H1 (cell line): ENCODE measurements at regions not wholly inside any gene's neighbourhood (a gene's known extent, or its start where the extent isn't known, plus 50 kb on each side); places are given as distances from the start of the nearest gene placed in this dataset.

Experiments
- CTCF ChIP-seq, 3 experiments: IDR thresholded peaks; 1 replicate in 2 of 3; 2 replicates in 1 of 3; pipeline versions ENCODE4 v1.5.1 to v1.6.1; 2011; ENCODE audit warnings: low read length in 3 of 3, mild to moderate bottlenecking in 3 of 3, inconsistent platforms in 2 of 3, low read depth in 1 of 3, moderate library complexity in 1 of 3; ENCODE audit not compliant: insufficient read depth in 1 of 3; ENCODE audit errors: control extremely low read depth in 1 of 3
- EP300 ChIP-seq, 2 experiments: IDR thresholded peaks; 1 replicate in 1 of 2; 2 replicates in 1 of 2; pipeline ENCODE4 v1.6.1; 2011 to 2012; ENCODE audit warnings: low read depth in 2 of 2, low read length in 2 of 2, mild to moderate bottlenecking in 2 of 2, borderline replicate concordance in 1 of 2, inconsistent platforms in 1 of 2, moderate library complexity in 1 of 2
- EZH2 ChIP-seq: fragments of 200-600 bp; sonication (generic); IDR thresholded peaks from 2 replicates; pipeline ENCODE4 v1.7.1; 2012; ENCODE audit warnings: low read depth, mild to moderate bottlenecking, moderate library complexity, low read length, inconsistent platforms; ENCODE audit not compliant: severe bottlenecking
- GABPA ChIP-seq: IDR thresholded peaks from 2 replicates; pipeline ENCODE4 v1.6.1; 2011; ENCODE audit warnings: mild to moderate bottlenecking, low read length, moderate library complexity, borderline replicate concordance; ENCODE audit not compliant: insufficient read depth
- MAFK ChIP-seq: IDR thresholded peaks from 2 replicates; pipeline ENCODE4 v1.6.1; 2012; ENCODE audit warnings: low read depth, mild to moderate bottlenecking, improper control_type of control experiment, low read length
- MAX ChIP-seq: IDR thresholded peaks from 2 replicates; pipeline ENCODE4 v1.6.1; 2012; ENCODE audit warnings: inconsistent platforms
- POLR2A ChIP-seq, 2 experiments: IDR thresholded peaks; 1 replicate in 1 of 2; 2 replicates in 1 of 2; pipeline ENCODE4 v1.6.1; 2011; ENCODE audit warnings: low read depth in 2 of 2, low read length in 2 of 2, mild to moderate bottlenecking in 2 of 2; ENCODE audit errors: control extremely low read depth in 1 of 2
- POLR2AphosphoS5 ChIP-seq: IDR thresholded peaks from 2 replicates; pipeline ENCODE4 v1.6.1; 2011; ENCODE audit warnings: low read depth, low read length
- RAD21 ChIP-seq, 2 experiments: IDR thresholded peaks in 1 of 2; conservative IDR thresholded peaks in 1 of 2; 2 replicates each; pipeline ENCODE4 v1.6.1; 2011; ENCODE audit warnings: low read depth in 2 of 2, low read length in 2 of 2, improper control_type of control experiment in 1 of 2, inconsistent platforms in 1 of 2, mild to moderate bottlenecking in 1 of 2, moderate library complexity in 1 of 2
- SIN3A ChIP-seq, 2 experiments: IDR thresholded peaks in 1 of 2; conservative IDR thresholded peaks in 1 of 2; 2 replicates each; pipeline ENCODE4 v1.6.1; 2011 to 2012; ENCODE audit warnings: low read length in 2 of 2, improper control_type of control experiment in 1 of 2, low read depth in 1 of 2, mild to moderate bottlenecking in 1 of 2
- SUZ12 ChIP-seq: fragments of 200-600 bp; sonication (generic); IDR thresholded peaks from 2 replicates; pipeline ENCODE4 v1.6.1; 2012; ENCODE audit warnings: mild to moderate bottlenecking, inconsistent platforms, low read length, moderate library complexity, mixed read lengths
- TBP ChIP-seq: IDR thresholded peaks from 2 replicates; pipeline ENCODE4 v1.6.1; 2011; ENCODE audit warnings: low read depth, low read length, improper control_type of control experiment
- YY1 ChIP-seq: IDR thresholded peaks from 2 replicates; pipeline ENCODE4 v1.6.1; 2011; ENCODE audit warnings: low read depth, mild to moderate bottlenecking, low read length

- no peak for TF ChIP-seq GABPA
- TF ChIP-seq CTCF (IDR thresholded peaks at IDR 0.05; ENCODE audit: control extremely low read depth in 1 of 3, insufficient read depth in 1 of 3, low read depth in 1 of 3, low read length in 3 of 3) = no peak
- TF ChIP-seq TBP = no peak
- TF ChIP-seq SUZ12 = no peak
- TF ChIP-seq MAX = no peak
- no peak for TF ChIP-seq RAD21 (IDR thresholded peaks at IDR 0.05 in 1 of 2, conservative IDR thresholded peaks at IDR 0.05 in 1 of 2; ENCODE audit: low read depth in 2 of 2, low read length in 2 of 2)
- no peak for TF ChIP-seq POLR2A (IDR thresholded peaks at IDR 0.05; ENCODE audit: control extremely low read depth in 1 of 2, low read depth in 2 of 2, low read length in 2 of 2)
- TF ChIP-seq YY1 = no peak
- no peak for TF ChIP-seq POLR2AphosphoS5
- no peak for TF ChIP-seq EZH2
- no peak for TF ChIP-seq EP300 (IDR thresholded peaks at IDR 0.05; ENCODE audit: borderline replicate concordance in 1 of 2, low read depth in 2 of 2, low read length in 2 of 2)
- no peak for TF ChIP-seq MAFK
- no peak for TF ChIP-seq SIN3A (conservative IDR thresholded peaks at IDR 0.05 in 1 of 2, IDR thresholded peaks at IDR 0.05 in 1 of 2; ENCODE audit: low read depth in 1 of 2, low read length in 2 of 2)
These were observed 1071.7 kb upstream of the POT1 start for GRCh38 chr7:126001349-126001748.
